Tibial nerve (tissue), 4 donors: ENCODE measurements at regions not wholly inside any gene's neighbourhood (a gene's known extent, or its start where the extent isn't known, plus 50 kb on each side); places are given as distances from the start of the nearest gene placed in this dataset.

Source experiments
- DNase-seq, 2 donors: peaks; one replicate each; pipeline ENCODE4 v3.0.0-alpha.2; 2019; ENCODE audit warnings: low spot score in 2 of 2
- H3K27ac ChIP-seq, 4 donors: fragments of 200-600 bp; sonication (generic) in 3 of 4; one replicate each; pipeline ENCODE4 v1.5.1; 2017 to 2019; ENCODE audit warnings: mild to moderate bottlenecking in 1 of 4
- H3K27me3 ChIP-seq, 2 donors: fragments of 200-600 bp; sonication (generic) in 1 of 2; one replicate each; pipeline versions ENCODE4 v1.5.1 to v1.6.0; 2017 to 2019
- H3K36me3 ChIP-seq, 3 donors: fragments of 200-600 bp; sonication (generic); one replicate each; pipeline ENCODE4 v1.5.1; 2018 to 2019
- H3K4me1 ChIP-seq, 4 donors: fragments of 200-600 bp; sonication (generic) in 3 of 4; one replicate each; pipeline ENCODE4 v1.5.1; 2017 to 2019
- H3K4me3 ChIP-seq, 4 donors: fragments of 200-600 bp; sonication (generic) in 3 of 4; one replicate each; pipeline ENCODE4 v1.5.1; 2017 to 2019; ENCODE audit warnings: mild to moderate bottlenecking in 1 of 4, moderate library complexity in 1 of 4
- H3K9me3 ChIP-seq, 4 donors: fragments of 200-600 bp; sonication (generic) in 3 of 4; one replicate each; pipeline ENCODE4 v1.5.1; 2017 to 2019
- EP300 ChIP-seq, 2 donors: sonication (generic); formaldehyde crosslinking; IDR thresholded peaks; one replicate each; pipeline ENCODE4 v1.6.1; 2017; ENCODE audit warnings: antibody characterized with exemption in 2 of 2, mild to moderate bottlenecking in 1 of 2
- POLR2A ChIP-seq, 2 donors: fragments of 450-650 bp; IDR thresholded peaks; one replicate each; pipeline ENCODE4 v1.6.1; 2017; ENCODE audit warnings: antibody characterized with exemption in 2 of 2, mild to moderate bottlenecking in 2 of 2, moderate library complexity in 2 of 2
- WGBS, 2 donors: methylation state at CpG; one replicate each; pipeline ENCODE4 v1.1.5; 2018; 5-methylcytosine and 5-hydroxymethylcytosine counted together
- TF ChIP-seq, protein P1 (sequence below), 5 experiments: fragments of 200-600 bp in 3 of 5; fragments of 450-650 bp in 2 of 5; sonication (generic) in 3 of 5; IDR thresholded peaks; one replicate each; pipeline ENCODE4 v1.5.1; 2016 to 2019; ENCODE audit warnings: antibody characterized with exemption in 5 of 5, mild to moderate bottlenecking in 3 of 5, moderate library complexity in 2 of 5

DNA sequence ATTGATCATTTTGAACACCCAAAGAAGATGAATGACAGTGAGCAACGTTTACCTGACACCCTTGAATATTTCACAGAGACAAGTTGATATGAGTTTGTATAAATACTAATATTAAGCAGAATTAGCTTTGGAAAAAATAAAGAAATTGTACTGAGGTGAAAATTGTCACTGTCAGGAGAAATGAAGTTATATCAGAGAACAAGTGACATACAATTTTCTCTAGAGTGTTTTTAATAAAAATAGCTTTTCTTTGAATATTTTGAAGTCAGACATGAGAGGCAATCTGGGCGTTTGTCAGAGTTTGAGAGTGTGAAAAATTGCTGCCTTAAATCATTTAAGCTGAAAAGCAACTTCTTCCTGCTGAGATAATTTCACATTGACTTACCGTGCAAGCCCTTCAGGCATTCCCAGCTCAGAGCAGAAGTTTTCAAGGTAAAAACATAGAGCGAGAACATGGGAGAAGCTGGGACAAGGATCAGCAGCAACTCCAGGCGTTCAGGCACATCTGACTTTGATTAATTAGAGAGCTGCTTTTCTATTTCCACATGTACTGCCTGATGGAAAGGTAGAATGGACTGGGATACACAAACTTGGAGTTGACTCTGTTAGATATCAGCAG is 535.9 kb downstream of the TFEC start:
- Histone ChIP-seq H3K4me3 (no peak overlapping the region), H3K27ac (no peak overlapping the region), H3K36me3 (no peaks in the 10 kb centered on the region), H3K9me3 (no peaks in the 10 kb centered on the region), H3K4me1 (no peaks in the 10 kb centered on the region), H3K27me3 (no peaks in the 10 kb centered on the region)
- DNase-seq: no peak
- TF ChIP-seq POLR2A (IDR thresholded peaks at IDR 0.05) (no peak), EP300 (IDR thresholded peaks at IDR 0.05) (no peak)
- TF ChIP-seq, protein P1, sequence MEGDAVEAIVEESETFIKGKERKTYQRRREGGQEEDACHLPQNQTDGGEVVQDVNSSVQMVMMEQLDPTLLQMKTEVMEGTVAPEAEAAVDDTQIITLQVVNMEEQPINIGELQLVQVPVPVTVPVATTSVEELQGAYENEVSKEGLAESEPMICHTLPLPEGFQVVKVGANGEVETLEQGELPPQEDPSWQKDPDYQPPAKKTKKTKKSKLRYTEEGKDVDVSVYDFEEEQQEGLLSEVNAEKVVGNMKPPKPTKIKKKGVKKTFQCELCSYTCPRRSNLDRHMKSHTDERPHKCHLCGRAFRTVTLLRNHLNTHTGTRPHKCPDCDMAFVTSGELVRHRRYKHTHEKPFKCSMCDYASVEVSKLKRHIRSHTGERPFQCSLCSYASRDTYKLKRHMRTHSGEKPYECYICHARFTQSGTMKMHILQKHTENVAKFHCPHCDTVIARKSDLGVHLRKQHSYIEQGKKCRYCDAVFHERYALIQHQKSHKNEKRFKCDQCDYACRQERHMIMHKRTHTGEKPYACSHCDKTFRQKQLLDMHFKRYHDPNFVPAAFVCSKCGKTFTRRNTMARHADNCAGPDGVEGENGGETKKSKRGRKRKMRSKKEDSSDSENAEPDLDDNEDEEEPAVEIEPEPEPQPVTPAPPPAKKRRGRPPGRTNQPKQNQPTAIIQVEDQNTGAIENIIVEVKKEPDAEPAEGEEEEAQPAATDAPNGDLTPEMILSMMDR (IDR thresholded peaks at IDR 0.05): no peak
- 64 to 67% methylated on average over 5 of the region's 5 CpGs for WGBS, 2 donors

DNA sequence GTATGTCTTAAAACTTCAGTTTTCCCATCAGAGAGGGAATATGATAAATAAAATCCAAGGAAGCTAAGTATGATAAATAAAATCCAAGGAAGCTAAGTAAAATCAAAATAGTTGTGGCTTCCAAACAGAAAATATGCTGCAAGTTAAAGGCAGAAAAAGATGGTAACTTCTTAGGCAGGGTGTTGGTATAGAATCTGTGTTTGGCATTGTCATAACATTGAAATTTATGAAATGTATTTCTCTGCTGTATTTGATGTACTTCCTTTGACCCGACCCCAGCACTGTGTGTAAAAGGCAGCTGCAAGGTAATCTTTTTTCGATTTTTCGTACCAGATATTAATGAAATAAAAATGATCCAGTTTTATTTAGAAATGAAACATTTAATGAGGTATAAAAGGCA is 537.2 kb downstream of the TFEC start:
- Histone ChIP-seq H3K4me1 (no peaks in the 10 kb centered on the region), H3K9me3 (no peaks in the 10 kb centered on the region), H3K27me3 (no peaks in the 10 kb centered on the region), H3K27ac (no peak overlapping the region), H3K4me3 (no peak overlapping the region), H3K36me3 (no peaks in the 10 kb centered on the region)
- TF ChIP-seq POLR2A (IDR thresholded peaks at IDR 0.05): no peak
- no peak for TF ChIP-seq EP300 (IDR thresholded peaks at IDR 0.05)
- TF ChIP-seq, protein P1 (IDR thresholded peaks at IDR 0.05): no peak
- no peak for DNase-seq
- WGBS, 2 donors: 75 to 89% methylated on average over 3 of the region's 3 CpGs

DNA sequence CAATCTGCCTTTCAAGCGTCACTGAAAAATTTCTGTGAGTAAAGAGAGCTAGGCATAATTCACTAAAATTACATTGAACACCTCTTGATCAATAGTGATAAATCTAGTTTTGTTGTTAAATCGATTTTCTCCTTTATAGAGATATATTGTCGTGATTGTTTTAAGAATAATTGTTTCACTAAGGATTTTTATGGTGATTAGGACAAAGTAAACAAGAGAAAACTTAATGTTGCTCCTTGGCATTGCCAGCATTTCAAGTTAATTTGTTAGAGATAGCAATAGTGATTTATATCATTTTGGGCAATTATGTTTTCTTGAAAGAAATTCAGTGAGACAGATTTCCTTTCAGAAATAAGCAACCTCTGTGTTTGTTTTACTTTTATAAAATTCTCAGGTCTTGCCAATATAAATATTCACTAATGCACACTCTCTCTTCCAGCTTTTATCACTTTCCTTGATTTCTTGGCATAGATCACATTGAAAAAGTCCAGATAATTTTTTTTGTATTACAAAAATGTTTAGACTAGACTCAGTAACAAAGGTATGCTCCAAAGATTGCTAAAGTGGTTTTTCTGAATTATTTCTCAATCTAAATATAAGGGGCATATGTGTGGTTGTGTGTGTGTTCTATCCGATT is 538.7 kb downstream of the TFEC start:
- 65 to 68% methylated on average over 4 of the region's 4 CpGs for WGBS, 2 donors
- Histone ChIP-seq H3K27ac (no peak overlapping the region), H3K9me3 (no peaks in the 10 kb centered on the region), H3K36me3 (no peaks in the 10 kb centered on the region), H3K4me1 (no peaks in the 10 kb centered on the region), H3K4me3 (no peak overlapping the region), H3K27me3 (no peaks in the 10 kb centered on the region)
- TF ChIP-seq POLR2A (IDR thresholded peaks at IDR 0.05): no peak
- TF ChIP-seq, protein P1 (IDR thresholded peaks at IDR 0.05): no peak
- TF ChIP-seq EP300 (IDR thresholded peaks at IDR 0.05): no peak
- DNase-seq: no peak

DNA sequence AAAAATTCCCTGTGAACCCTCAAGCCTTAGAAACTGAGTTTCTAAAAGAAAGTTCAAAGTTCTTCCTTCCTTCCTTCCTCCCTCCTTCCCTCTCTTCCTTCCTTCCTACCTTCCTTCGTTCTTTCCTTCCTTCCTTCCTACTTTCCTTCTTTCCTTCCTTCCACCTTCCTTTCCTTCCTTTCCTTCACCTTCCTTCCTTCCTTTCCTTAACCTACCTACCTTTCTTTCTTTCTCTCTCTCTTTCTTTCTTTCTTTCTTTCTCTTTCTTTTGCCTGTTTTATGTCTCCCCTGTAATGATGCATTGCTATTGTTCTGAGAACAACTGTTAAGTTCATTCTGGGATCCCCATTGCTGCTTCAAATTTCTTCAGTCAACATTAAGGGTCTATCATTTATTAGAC is 551.1 kb downstream of the TFEC start:
- no peaks in the 10 kb centered on the region for H3K36me3 ChIP-seq
- no peaks in the 10 kb centered on the region for H3K9me3 ChIP-seq
- no peak for DNase-seq
- H3K27ac ChIP-seq: no peak overlapping the region
- H3K27me3 ChIP-seq: peaks cover 0 to 7% of the 10 kb centered on the region in 2 donors
- peaks cover 0 to 23% (median 0%) of the 10 kb centered on the region in 4 donors for H3K4me1 ChIP-seq
- TF ChIP-seq, protein P1 (IDR thresholded peaks at IDR 0.05): no peak
- TF ChIP-seq EP300 (IDR thresholded peaks at IDR 0.05) (no peak), POLR2A (IDR thresholded peaks at IDR 0.05) (no peak)
- WGBS, 2 donors: 84 to 90% methylated on average over 1 of the region's 1 CpG
- H3K4me3 ChIP-seq: no peak overlapping the region

DNA sequence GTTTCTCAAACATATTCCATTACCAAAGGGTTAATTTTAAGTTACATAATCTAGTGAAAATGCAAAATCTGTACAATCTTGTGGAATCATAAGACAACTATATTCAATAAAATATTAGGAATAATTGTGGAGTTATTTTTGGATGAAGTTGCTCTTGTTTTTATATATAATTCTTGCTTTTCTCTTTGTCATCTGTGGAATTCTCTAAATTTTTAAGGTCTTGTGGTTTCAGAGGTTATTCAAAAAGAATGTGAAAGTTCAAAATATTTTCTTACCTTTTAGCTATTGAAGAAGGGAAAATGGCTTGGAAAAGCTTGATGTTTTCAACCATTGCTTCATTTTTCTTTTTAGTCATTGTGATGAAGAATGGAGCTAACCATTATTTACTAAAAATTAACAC is 552.1 kb downstream of the TFEC start:
- H3K36me3 ChIP-seq: no peaks in the 10 kb centered on the region
- peaks cover 0 to 23% (median 0%) of the 10 kb centered on the region in 4 donors for H3K4me1 ChIP-seq
- H3K4me3 ChIP-seq: no peak overlapping the region
- no peaks in the 10 kb centered on the region for H3K9me3 ChIP-seq
- TF ChIP-seq EP300 (IDR thresholded peaks at IDR 0.05) (no peak), POLR2A (IDR thresholded peaks at IDR 0.05) (no peak)
- TF ChIP-seq, protein P1 (IDR thresholded peaks at IDR 0.05): no peak
- peaks cover 0 to 7% of the 10 kb centered on the region in 2 donors for H3K27me3 ChIP-seq
- DNase-seq: no peak
- no peak overlapping the region for H3K27ac ChIP-seq
